Heart left ventricle (tissue), 16 donors: ENCODE measurements at regions not wholly inside any gene's neighbourhood (a gene's known extent, or its start where the extent isn't known, plus 50 kb on each side); places are given as distances from the start of the nearest gene placed in this dataset.

Source experiments
- ATAC-seq, 4 donors: fragments of 200-7000 bp; cut with Tn5 transposase; one replicate each; pipeline ENCODE4 v1.9.1; 2020 to 2022; ENCODE audit warnings: moderate library complexity in 4 of 4, mild to moderate bottlenecking in 3 of 4, moderate number of reproducible peaks in 1 of 4
- DNase-seq, 5 donors: peaks; one replicate each; pipeline ENCODE4 v3.0.0-alpha.2; 2020
- H3K27ac ChIP-seq, 12 donors: fragments of 200-600 bp; sonication (generic) in 4 of 12; one replicate each; pipeline versions ENCODE4 v1.5.0 to v1.8.0; 2016 to 2022; ENCODE audit warnings: mild to moderate bottlenecking in 2 of 12
- H3K27me3 ChIP-seq, 9 donors: fragments of 200-600 bp; sonication (generic) in 2 of 9; one replicate each; pipeline versions ENCODE4 v1.5.1 to v1.8.0; 2016 to 2022; ENCODE audit warnings: mild to moderate bottlenecking in 3 of 9
- H3K36me3 ChIP-seq, 9 donors: fragments of 200-600 bp; sonication (generic) in 2 of 9; one replicate each; pipeline versions ENCODE4 v1.5.0 to v1.8.0; 2018 to 2022; ENCODE audit warnings: mild to moderate bottlenecking in 2 of 9
- H3K4me1 ChIP-seq, 12 donors: fragments of 200-600 bp; sonication (generic) in 4 of 12; one replicate each; pipeline versions ENCODE4 v1.5.0 to v1.8.0; 2016 to 2022; ENCODE audit warnings: mild to moderate bottlenecking in 3 of 12
- H3K4me3 ChIP-seq, 12 donors: fragments of 200-600 bp; sonication (generic) in 4 of 12; one replicate each; pipeline versions ENCODE4 v1.5.0 to v1.8.0; 2017 to 2022; ENCODE audit warnings: mild to moderate bottlenecking in 9 of 12, moderate library complexity in 4 of 12
- H3K9me3 ChIP-seq, 12 donors: fragments of 200-600 bp; sonication (generic) in 4 of 12; one replicate each; pipeline versions ENCODE4 v1.5.0 to v1.8.0; 2016 to 2022; ENCODE audit warnings: mild to moderate bottlenecking in 1 of 12
- CTCF ChIP-seq, 12 donors: fragments of 200-600 bp; sonication (generic) in 4 of 12; IDR thresholded peaks; one replicate each; pipeline versions ENCODE4 v1.5.0 to v1.8.0; 2018 to 2022; ENCODE audit warnings: antibody characterized with exemption in 12 of 12, mild to moderate bottlenecking in 5 of 12
- POLR2A ChIP-seq, 2 donors: fragments of 450-650 bp; IDR thresholded peaks; one replicate each; pipeline ENCODE4 v1.6.1; 2017; ENCODE audit warnings: antibody characterized with exemption in 2 of 2, mild to moderate bottlenecking in 2 of 2, moderate library complexity in 2 of 2
- WGBS, 4 donors: extraction: QIAGEN DNeasy Blood & Tissue Kit in 2 of 4; methylation state at CpG; one replicate each; pipeline versions ENCODE4 v1.1.5 to v1.1.7; 2013 to 2018; 5-methylcytosine and 5-hydroxymethylcytosine counted together
- intact Hi-C, 10 donors: fragments of 100-400 bp; cut with DNase I; formaldehyde crosslinking; loops; one replicate each; pipeline versions ENCODE4 v1.11.1 to v1.14.2; 2022
- donor health status: ischemic (EF 13 %, LVEDD 7.1; RV severe dilation, severe dysfunction).
- donor health status: healthy with polysubstance abuse.
- donor health status: DM: no; HTN: yes; CAD: no.
- donor health status: DM: no; HTN: no; CAD: no.
- donor health status: ischemic (EF 25% LVEDD 6.9; RV normal size, moderate dysfunction).
- donor health status: ischemic (EF 25% LVEDD 5.7; RV mildly dilated, moderate dysfunction).
- donor health status: healthy.
- donor health status: DM: yes; HTN: yes; CAD: no.
- donor health status: ischemic (EF 35%, LVEDD 5.7; RV mildly dilated, moderate dysfunction).
- donor health status: nonischemic (EF 11% LVEDD 7.7; RV severe dilation, severe dysfunction).
- donor health status: DM: yes; HTN: yes; CAD: no.
- donor health status: PGD.
- donor health status: ischemic (EF 29% LVEDD 5.4; RV normal size, mild dysfunction).
- donor health status: nonischemic (EF 23%, LVEDD 6.1; RV moderate dilation, normal function).

- no peak for ATAC-seq
Measured at GRCh38 chr20:52684905-52685304, 287.3 kb upstream of the TSHZ2 start.

GRCh38 chr20:52684176-52684575 is 288.0 kb upstream of the TSHZ2 start:
- Histone ChIP-seq H3K4me3 (no peak overlapping the region), H3K27me3 (peaks cover 0 to 2% (median 0%) of the 10 kb centered on the region in 9 donors), H3K4me1 (no peaks in the 10 kb centered on the region), H3K36me3 (no peaks in the 10 kb centered on the region), H3K27ac (no peak overlapping the region), H3K9me3 (peaks cover 0 to 6% (median 0%) of the 10 kb centered on the region in 12 donors)
- no peak for TF ChIP-seq CTCF (IDR thresholded peaks at IDR 0.05)
- TF ChIP-seq POLR2A (IDR thresholded peaks at IDR 0.05), result no peak
- ATAC-seq (no peak), DNase-seq (no peak)
- WGBS, 4 donors, result 36 to 44% (median 42%) methylated on average over 3 to 14 of the region's 14 CpGs
- intact Hi-C loops, result no loop called here

More at GRCh38 chr20:52684905-52685304, 287.3 kb upstream of the TSHZ2 start:
- no peak for DNase-seq
- TF ChIP-seq CTCF (IDR thresholded peaks at IDR 0.05) (no peak), POLR2A (IDR thresholded peaks at IDR 0.05) (no peak)
- intact Hi-C loops, result no loop called here
- H3K27me3 ChIP-seq, result peaks cover 0 to 2% (median 0%) of the 10 kb centered on the region in 9 donors
- H3K4me1 ChIP-seq, result no peaks in the 10 kb centered on the region
- H3K9me3 ChIP-seq, result peaks cover 0 to 6% (median 0%) of the 10 kb centered on the region in 12 donors
- H3K36me3 ChIP-seq, result no peaks in the 10 kb centered on the region
- 54 to 61% (median 56%) methylated on average over 5 of the region's 5 CpGs for WGBS, 4 donors
- no peak overlapping the region for H3K27ac ChIP-seq
- no peak overlapping the region for H3K4me3 ChIP-seq

- DNase-seq (no peak), ATAC-seq (no peak)
- Histone ChIP-seq H3K4me3 (no peak overlapping the region), H3K27ac (no peak overlapping the region), H3K36me3 (no peaks in the 10 kb centered on the region), H3K9me3 (peaks cover 0 to 6% (median 0%) of the 10 kb centered on the region in 12 donors), H3K4me1 (no peaks in the 10 kb centered on the region), H3K27me3 (peaks cover 0 to 2% (median 0%) of the 10 kb centered on the region in 9 donors)
- 53 to 60% (median 57%) methylated on average over 5 of the region's 5 CpGs for WGBS, 4 donors
- no peak for TF ChIP-seq POLR2A (IDR thresholded peaks at IDR 0.05)
- no peak for TF ChIP-seq CTCF (IDR thresholded peaks at IDR 0.05)
- intact Hi-C loops, result no loop called here
Measured at GRCh38 chr20:52683761-52684160, 288.4 kb upstream of the TSHZ2 start.

- DNase-seq (no peak), ATAC-seq (no peak)
- no peaks in the 10 kb centered on the region for H3K27me3 ChIP-seq
- peaks cover 0 to 6% (median 0%) of the 10 kb centered on the region in 12 donors for H3K9me3 ChIP-seq
- TF ChIP-seq POLR2A (IDR thresholded peaks at IDR 0.05) (no peak), CTCF (IDR thresholded peaks at IDR 0.05) (no peak)
- H3K4me3 ChIP-seq, result no peak overlapping the region
- 39 to 68% (median 60%) methylated on average over 1 of the region's 1 CpG for WGBS, 4 donors
- H3K36me3 ChIP-seq, result no peaks in the 10 kb centered on the region
- H3K4me1 ChIP-seq, result no peaks in the 10 kb centered on the region
- no peak overlapping the region for H3K27ac ChIP-seq
- intact Hi-C loops, result no loop called here
Measured at GRCh38 chr20:52682237-52682636, 289.9 kb upstream of the TSHZ2 start.
